IPS-18a (cell line): ENCODE measurements at regions not wholly inside any gene's neighbourhood (a gene's known extent, or its start where the extent isn't known, plus 50 kb on each side); places are given as distances from the start of the nearest gene placed in this dataset.

Experiments used
- H3K27ac ChIP-seq: one replicate; pipeline ENCODE4 v1.5.1; 2013; ENCODE audit warnings: low read length
- H3K27me3 ChIP-seq: one replicate; pipeline ENCODE4 v1.6.1; 2013; ENCODE audit warnings: mild to moderate bottlenecking, low read length; ENCODE audit not compliant: control insufficient read depth, insufficient read depth
- H3K36me3 ChIP-seq: one replicate; pipeline ENCODE4 v1.6.1; 2013; ENCODE audit warnings: low read depth, low read length; ENCODE audit not compliant: control insufficient read depth
- H3K4me1 ChIP-seq: one replicate; pipeline ENCODE4 v1.6.1; 2013; ENCODE audit warnings: low read depth, low read length; ENCODE audit not compliant: control insufficient read depth
- H3K4me3 ChIP-seq: one replicate; pipeline ENCODE4 v1.5.1; 2013; ENCODE audit warnings: low read length
- H3K9ac ChIP-seq: one replicate; pipeline ENCODE4 v1.6.1; 2013; ENCODE audit warnings: mild to moderate bottlenecking, low read length, moderate library complexity
- H3K9me3 ChIP-seq: one replicate; pipeline ENCODE4 v1.6.1; 2013; ENCODE audit warnings: low read depth, low read length; ENCODE audit not compliant: control insufficient read depth

- Histone ChIP-seq H3K36me3 (no peaks in the 10 kb centered on the region), H3K27me3 (no peaks in the 10 kb centered on the region), H3K9me3 (no peaks in the 10 kb centered on the region)
These were observed 87.4 kb upstream of the HS6ST1 start for GRCh38 chr2:128405981-128406613.

GRCh38 chr2:128406736-128407554 is 88.3 kb upstream of the HS6ST1 start:
- H3K36me3 ChIP-seq = no peaks in the 10 kb centered on the region
- peaks cover 13% of the 10 kb centered on the region for H3K4me1 ChIP-seq
- no peak overlapping the region for H3K9ac ChIP-seq
- no peaks in the 10 kb centered on the region for H3K9me3 ChIP-seq
- H3K4me3 ChIP-seq = no peak overlapping the region
- no peak overlapping the region for H3K27ac ChIP-seq
- no peaks in the 10 kb centered on the region for H3K27me3 ChIP-seq

More at GRCh38 chr2:128405981-128406613, 87.4 kb upstream of the HS6ST1 start:
- peaks cover 13% of the 10 kb centered on the region for H3K4me1 ChIP-seq
- no peak overlapping the region for H3K9ac ChIP-seq
- H3K27ac ChIP-seq = no peak overlapping the region
- H3K4me3 ChIP-seq = no peak overlapping the region

DNA sequence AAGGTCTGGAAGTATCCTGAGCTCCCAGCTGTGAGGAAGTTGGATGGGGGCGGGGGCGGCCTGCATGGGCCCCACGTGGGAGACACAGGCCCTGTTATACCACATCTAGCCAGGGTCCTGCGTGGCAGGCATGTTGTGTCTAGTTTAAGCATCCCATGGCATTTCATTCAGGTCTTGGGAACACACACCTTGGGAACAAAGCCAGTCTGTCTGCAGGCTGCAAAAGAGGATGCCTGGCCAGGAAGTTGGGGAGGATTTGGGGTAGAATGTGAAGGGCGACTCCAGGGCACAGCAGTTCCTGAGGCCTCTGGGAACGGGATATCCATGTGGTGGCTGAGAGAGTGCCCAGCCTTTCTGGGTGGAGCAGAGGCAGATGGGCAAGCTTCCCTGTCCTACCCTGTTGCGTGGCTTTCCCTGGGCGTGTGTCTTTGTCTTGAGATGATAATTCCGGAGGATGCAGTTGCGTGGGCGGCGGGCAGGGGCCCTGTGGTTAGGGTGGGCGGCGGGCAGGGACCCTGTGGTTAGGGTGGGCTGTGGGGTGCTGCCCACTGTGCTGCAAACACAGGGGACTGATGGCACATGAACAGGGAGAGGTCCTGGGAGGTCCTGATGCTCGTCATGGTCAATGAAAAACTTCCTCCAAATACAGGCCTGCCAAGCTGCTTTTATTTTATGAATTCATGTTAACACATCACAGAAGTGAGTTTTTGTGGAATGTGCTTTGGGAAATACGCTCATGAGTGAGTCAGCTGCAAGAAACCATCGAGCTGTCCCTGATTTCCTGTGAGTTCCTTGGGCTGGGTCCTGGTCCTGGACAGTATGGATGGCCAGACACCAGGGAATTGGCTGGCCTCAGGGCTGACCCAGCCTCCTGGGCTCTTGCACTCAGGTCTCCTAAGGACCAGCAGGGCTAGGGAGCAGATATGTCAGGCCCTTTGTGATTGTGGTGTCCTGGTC is 90.0 kb upstream of the HS6ST1 start:
- H3K9me3 ChIP-seq = no peaks in the 10 kb centered on the region
- H3K27ac ChIP-seq = no peak overlapping the region
- H3K27me3 ChIP-seq = no peaks in the 10 kb centered on the region
- peaks cover 13% of the 10 kb centered on the region for H3K4me1 ChIP-seq
- no peaks in the 10 kb centered on the region for H3K36me3 ChIP-seq
- H3K4me3 ChIP-seq = no peak overlapping the region
- H3K9ac ChIP-seq = no peak overlapping the region

GRCh38 chr2:128409326-128410034 is 90.8 kb upstream of the HS6ST1 start:
- no peak overlapping the region for H3K4me3 ChIP-seq
- H3K9ac ChIP-seq = no peak overlapping the region
- H3K4me1 ChIP-seq = peaks cover 20% of the 10 kb centered on the region
- no peaks in the 10 kb centered on the region for H3K27me3 ChIP-seq
- H3K9me3 ChIP-seq = no peaks in the 10 kb centered on the region
- no peak overlapping the region for H3K27ac ChIP-seq
- H3K36me3 ChIP-seq = no peaks in the 10 kb centered on the region

GRCh38 chr2:128410035-128410757 is 91.5 kb upstream of the HS6ST1 start:
- no peaks in the 10 kb centered on the region for H3K27me3 ChIP-seq
- H3K36me3 ChIP-seq = no peaks in the 10 kb centered on the region
- no peak overlapping the region for H3K27ac ChIP-seq
- H3K9me3 ChIP-seq = no peaks in the 10 kb centered on the region
- no peak overlapping the region for H3K9ac ChIP-seq
- peaks cover 20% of the 10 kb centered on the region for H3K4me1 ChIP-seq
- H3K4me3 ChIP-seq = no peak overlapping the region

DNA sequence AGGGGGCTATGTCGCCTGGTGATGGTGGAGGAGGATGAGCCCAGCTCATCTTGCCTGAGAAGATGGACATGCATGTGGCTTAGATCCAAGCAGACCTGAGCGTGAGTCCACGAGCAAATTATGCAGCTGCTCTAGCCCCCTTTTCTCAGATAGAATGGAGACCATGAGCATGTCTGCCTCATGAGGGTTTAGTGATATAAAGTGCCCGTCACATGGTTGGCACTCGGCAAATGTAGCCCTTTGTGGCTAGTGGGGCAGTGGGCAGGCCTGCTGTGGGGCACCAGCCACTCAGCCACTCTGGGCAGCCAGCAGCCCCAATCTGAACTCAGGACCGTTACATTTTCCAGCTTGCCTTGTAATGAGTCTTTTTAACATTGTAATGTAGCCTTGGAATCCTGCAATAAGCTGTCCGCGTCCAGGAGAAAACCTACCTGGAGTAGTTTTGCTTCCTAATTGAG is 92.1 kb upstream of the HS6ST1 start:
- H3K4me3 ChIP-seq = no peak overlapping the region
- H3K4me1 ChIP-seq = peaks cover 20% of the 10 kb centered on the region
- no peak overlapping the region for H3K9ac ChIP-seq
- no peaks in the 10 kb centered on the region for H3K36me3 ChIP-seq
- no peaks in the 10 kb centered on the region for H3K27me3 ChIP-seq
- no peaks in the 10 kb centered on the region for H3K9me3 ChIP-seq
- H3K27ac ChIP-seq = no peak overlapping the region

GRCh38 chr2:128411431-128411830 is 92.8 kb upstream of the HS6ST1 start:
- Histone ChIP-seq H3K9me3 (no peaks in the 10 kb centered on the region), H3K36me3 (no peaks in the 10 kb centered on the region), H3K9ac (no peak overlapping the region), H3K4me3 (no peak overlapping the region), H3K27me3 (no peaks in the 10 kb centered on the region), H3K27ac (no peak overlapping the region), H3K4me1 (peaks cover 17% of the 10 kb centered on the region)

DNA sequence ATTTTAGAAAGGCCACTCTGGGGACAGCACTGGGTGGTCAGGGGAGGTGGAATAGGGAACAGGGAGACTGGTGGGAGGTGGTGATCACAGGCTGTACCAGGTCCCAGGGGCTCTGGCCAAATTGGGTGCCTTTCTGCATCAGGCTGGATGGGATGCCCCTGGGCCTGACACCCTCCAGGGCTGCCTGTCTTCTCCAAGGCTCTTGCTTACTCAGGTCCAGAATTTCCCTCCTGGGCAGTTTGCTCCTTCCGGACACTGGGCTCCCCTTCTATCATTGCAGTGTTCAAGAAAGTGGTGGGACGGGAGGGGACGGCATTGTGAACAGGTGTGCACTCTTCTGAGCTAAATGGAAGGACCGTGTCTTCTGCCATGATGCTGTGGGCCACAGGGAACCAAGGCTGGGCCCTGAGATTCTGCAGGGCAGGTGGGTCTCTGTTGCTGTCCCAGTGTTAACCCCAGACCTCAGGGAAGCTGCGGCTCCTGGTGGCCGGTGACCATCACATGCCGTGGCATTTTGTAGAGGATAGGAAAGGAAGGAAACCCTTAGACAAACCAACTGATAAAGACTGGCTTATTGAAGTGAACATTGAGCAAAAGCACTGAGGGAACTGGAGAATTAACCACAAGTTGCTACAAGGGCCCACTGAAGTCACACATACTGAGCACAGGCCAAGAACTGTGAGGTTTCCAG is 93.7 kb upstream of the HS6ST1 start:
- H3K4me3 ChIP-seq = no peak overlapping the region
- H3K36me3 ChIP-seq = no peaks in the 10 kb centered on the region
- no peaks in the 10 kb centered on the region for H3K9me3 ChIP-seq
- H3K27me3 ChIP-seq = no peaks in the 10 kb centered on the region
- no peak overlapping the region for H3K9ac ChIP-seq
- H3K27ac ChIP-seq = no peak overlapping the region
- H3K4me1 ChIP-seq = peaks cover 11% of the 10 kb centered on the region

DNA sequence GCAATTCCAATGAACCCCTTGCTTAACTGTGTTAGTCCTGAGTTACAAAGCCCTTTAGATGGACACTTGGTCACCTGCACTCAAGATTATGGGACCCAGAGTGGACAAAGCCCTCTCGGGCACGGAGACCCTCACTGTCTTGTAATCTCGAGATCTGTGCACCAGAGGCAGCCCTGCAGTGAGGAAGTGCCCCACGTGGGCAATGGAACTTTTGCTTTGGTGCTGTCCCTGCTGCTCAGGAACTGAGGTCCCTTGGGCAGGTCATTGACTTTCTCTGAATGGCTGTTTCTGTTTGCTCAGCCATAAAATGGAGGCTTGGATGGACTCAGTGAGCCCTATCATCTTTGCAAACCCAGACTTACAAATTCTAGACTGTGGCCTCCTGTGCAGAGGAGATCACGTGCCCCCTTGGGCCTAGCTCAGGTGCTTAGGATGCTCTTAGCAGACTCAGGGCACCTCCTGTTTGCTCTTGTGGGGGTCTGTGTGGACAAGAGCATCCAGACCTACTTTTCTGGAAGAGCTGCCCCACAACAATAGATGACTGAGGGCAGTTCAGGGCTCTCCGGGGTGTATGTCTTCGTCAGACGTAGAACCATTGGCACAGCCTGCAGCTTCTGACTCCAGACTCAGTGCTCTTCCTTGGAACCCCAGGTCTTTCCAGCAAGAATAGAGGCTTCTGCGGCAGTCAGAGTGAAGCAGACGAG is 94.5 kb upstream of the HS6ST1 start:
- Histone ChIP-seq H3K9ac (no peak overlapping the region), H3K4me1 (peaks cover 8% of the 10 kb centered on the region), H3K27me3 (no peaks in the 10 kb centered on the region), H3K9me3 (no peaks in the 10 kb centered on the region), H3K27ac (no peak overlapping the region), H3K36me3 (no peaks in the 10 kb centered on the region), H3K4me3 (no peak overlapping the region)
